ENCODE measurements at regions not wholly inside any gene's neighbourhood (a gene's known extent, or its start where the extent isn't known, plus 50 kb on each side); places are given as distances from the start of the nearest gene placed in this dataset.

- no peaks in the 10 kb centered on the region for H3K4me1 ChIP-seq (ENCODE audit: control insufficient read depth in 1 of 2, insufficient read depth in 2 of 2, low read length in 2 of 2)
- no peaks in the 10 kb centered on the region for H3K9me3 ChIP-seq (ENCODE audit: control insufficient read depth in 1 of 2, insufficient read depth in 1 of 2, low read depth in 1 of 2, low read length in 2 of 2)
- ChIA-PET POLR2A (no interaction called here), CTCF (no interaction called here), RAD21 (ENCODE audit: low non-redundant PET in 1 of 2, low total read pairs in 2 of 2, uncharacterized antibody in 2 of 2, unreplicated experiment in 2 of 2) (no interaction called here)
- H3K27me3 ChIP-seq (ENCODE audit: insufficient read depth, low read length) = no peaks in the 10 kb centered on the region
- H4K20me1 ChIP-seq (ENCODE audit: insufficient read depth) = no peaks in the 10 kb centered on the region
- no peaks in the 10 kb centered on the region for H3K79me2 ChIP-seq (ENCODE audit: insufficient read depth, low read length)
- DNase-seq (ENCODE audit: low read depth, low spot score) (no peak), ATAC-seq (no peak)
- no peaks in the 10 kb centered on the region for H3K36me3 ChIP-seq (ENCODE audit: control insufficient read depth in 1 of 2, insufficient read depth in 2 of 2, low read length in 2 of 2)
- BruUV-seq (replicated peaks) = no TSS peak
- H3K9ac ChIP-seq (ENCODE audit: low read length) = no peak overlapping the region
- H3K4me3 ChIP-seq (replicated peaks in 1 of 2; ENCODE audit: low read depth in 1 of 2, low read length in 2 of 2) = no peak overlapping the region
- H3K9me2 ChIP-seq (ENCODE audit: insufficient read depth) = no peaks in the 10 kb centered on the region
- no peak overlapping the region for H3K4me2 ChIP-seq (ENCODE audit: low read length)
- intact Hi-C loops (cut with micrococcal nuclease) = no loop called here
- H2AFZ ChIP-seq (ENCODE audit: low read depth, low read length, poor library complexity, severe bottlenecking) = no peak overlapping the region
- H3K27ac ChIP-seq (ENCODE audit: low read depth, low read length) = no peak overlapping the region
- TF ChIP-seq POLR2AphosphoS5 (IDR thresholded peaks at IDR 0.05; ENCODE audit: low read depth, low read length) (no peak), JUND (IDR thresholded peaks at IDR 0.05) (no peak), EGR1 (IDR thresholded peaks at IDR 0.05; ENCODE audit: low read depth) (no peak), SRF (IDR thresholded peaks at IDR 0.05; ENCODE audit: low read depth) (no peak), ZFX (IDR thresholded peaks at IDR 0.05) (no peak), POLR2A (IDR thresholded peaks at IDR 0.05; ENCODE audit: borderline replicate concordance, extremely low read depth, insufficient read depth, insufficient read length) (no peak), TCF7L2 (IDR thresholded peaks at IDR 0.05; ENCODE audit: borderline replicate concordance, extremely low read depth, insufficient read depth, insufficient read length) (no peak), ELF1 (IDR thresholded peaks at IDR 0.05; ENCODE audit: borderline replicate concordance, low read depth) (no peak), ZBTB33 (IDR thresholded peaks at IDR 0.05; ENCODE audit: extremely low read depth, insufficient replicate concordance, low read length) (no peak), EZH2phosphoT487 (IDR thresholded peaks at IDR 0.05; ENCODE audit: borderline replicate concordance) (no peak), RAD21 (IDR thresholded peaks at IDR 0.05; ENCODE audit: low read depth) (no peak), SP1 (IDR thresholded peaks at IDR 0.05; ENCODE audit: low read depth) (no peak), YY1 (IDR thresholded peaks at IDR 0.05; ENCODE audit: extremely low read depth, insufficient replicate concordance, low read depth, low read length) (no peak)
- TF ChIP-seq, protein P1, sequence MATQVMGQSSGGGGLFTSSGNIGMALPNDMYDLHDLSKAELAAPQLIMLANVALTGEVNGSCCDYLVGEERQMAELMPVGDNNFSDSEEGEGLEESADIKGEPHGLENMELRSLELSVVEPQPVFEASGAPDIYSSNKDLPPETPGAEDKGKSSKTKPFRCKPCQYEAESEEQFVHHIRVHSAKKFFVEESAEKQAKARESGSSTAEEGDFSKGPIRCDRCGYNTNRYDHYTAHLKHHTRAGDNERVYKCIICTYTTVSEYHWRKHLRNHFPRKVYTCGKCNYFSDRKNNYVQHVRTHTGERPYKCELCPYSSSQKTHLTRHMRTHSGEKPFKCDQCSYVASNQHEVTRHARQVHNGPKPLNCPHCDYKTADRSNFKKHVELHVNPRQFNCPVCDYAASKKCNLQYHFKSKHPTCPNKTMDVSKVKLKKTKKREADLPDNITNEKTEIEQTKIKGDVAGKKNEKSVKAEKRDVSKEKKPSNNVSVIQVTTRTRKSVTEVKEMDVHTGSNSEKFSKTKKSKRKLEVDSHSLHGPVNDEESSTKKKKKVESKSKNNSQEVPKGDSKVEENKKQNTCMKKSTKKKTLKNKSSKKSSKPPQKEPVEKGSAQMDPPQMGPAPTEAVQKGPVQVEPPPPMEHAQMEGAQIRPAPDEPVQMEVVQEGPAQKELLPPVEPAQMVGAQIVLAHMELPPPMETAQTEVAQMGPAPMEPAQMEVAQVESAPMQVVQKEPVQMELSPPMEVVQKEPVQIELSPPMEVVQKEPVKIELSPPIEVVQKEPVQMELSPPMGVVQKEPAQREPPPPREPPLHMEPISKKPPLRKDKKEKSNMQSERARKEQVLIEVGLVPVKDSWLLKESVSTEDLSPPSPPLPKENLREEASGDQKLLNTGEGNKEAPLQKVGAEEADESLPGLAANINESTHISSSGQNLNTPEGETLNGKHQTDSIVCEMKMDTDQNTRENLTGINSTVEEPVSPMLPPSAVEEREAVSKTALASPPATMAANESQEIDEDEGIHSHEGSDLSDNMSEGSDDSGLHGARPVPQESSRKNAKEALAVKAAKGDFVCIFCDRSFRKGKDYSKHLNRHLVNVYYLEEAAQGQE (IDR thresholded peaks at IDR 0.05; ENCODE audit: low read depth) = no peak
Observed at GRCh38 chr4:171538601-171539100, 274.6 kb upstream of the GALNTL6 start.
